GM12864 (cell line): ENCODE measurements at regions not wholly inside any gene's neighbourhood (a gene's known extent, or its start where the extent isn't known, plus 50 kb on each side); places are given as distances from the start of the nearest gene placed in this dataset.

Experiments used
- DNase-seq: peaks from one replicate; pipeline ENCODE4 v3.0.0-alpha.2; 2011; ENCODE audit warnings: low read depth
- H3K4me3 ChIP-seq: 2 replicates; pipeline ENCODE4 v1.5.1; 2011; ENCODE audit warnings: mild to moderate bottlenecking, low read depth, low read length, control low read depth
- CTCF ChIP-seq: IDR thresholded peaks from 2 replicates; pipeline ENCODE4 v1.5.1; 2011; ENCODE audit warnings: low read depth, mild to moderate bottlenecking, moderate library complexity, low read length, control low read depth, inconsistent platforms; ENCODE audit errors: missing control alignments

GRCh38 chr9:85269811-85270210 is 471.9 kb downstream of the AGTPBP1 start:
- TF ChIP-seq CTCF: no peak
- no peak for DNase-seq
- H3K4me3 ChIP-seq: no peak overlapping the region

- H3K4me3 ChIP-seq: no peak overlapping the region
- TF ChIP-seq CTCF: no peak
- no peak for DNase-seq
These were observed 473.6 kb downstream of the AGTPBP1 start for GRCh38 chr9:85268131-85268530.

GRCh38 chr9:85264695-85265094 is 477.1 kb downstream of the AGTPBP1 start:
- DNase-seq: no peak
- H3K4me3 ChIP-seq: no peak overlapping the region
- no peak for TF ChIP-seq CTCF

- no peak for TF ChIP-seq CTCF
- H3K4me3 ChIP-seq: no peak overlapping the region
- no peak for DNase-seq
These were observed 478.5 kb downstream of the AGTPBP1 start for GRCh38 chr9:85263288-85263687.

GRCh38 chr9:85262333-85262732 is 479.4 kb downstream of the AGTPBP1 start:
- no peak overlapping the region for H3K4me3 ChIP-seq
- TF ChIP-seq CTCF: no peak
- DNase-seq: no peak

- no peak for DNase-seq
- H3K4me3 ChIP-seq: no peak overlapping the region
- no peak for TF ChIP-seq CTCF
These were observed 481.4 kb downstream of the AGTPBP1 start for GRCh38 chr9:85260275-85260845.

- no peak overlapping the region for H3K4me3 ChIP-seq
- TF ChIP-seq CTCF: peak; percentile 79
- DNase-seq: no peak
These were observed 482.9 kb downstream of the AGTPBP1 start for GRCh38 chr9:85258823-85259370.
